Fibroblast of skin of left quadriceps (primary cell): ENCODE measurements at regions not wholly inside any gene's neighbourhood (a gene's known extent, or its start where the extent isn't known, plus 50 kb on each side); places are given as distances from the start of the nearest gene placed in this dataset.
"Not testable (repeated sequence)": the region's sequence is repeated elsewhere in the genome, so short reads cannot be mapped to it uniquely, and the experiment has no call there.

ENCODE experiments used
- DNase-seq, 2 experiments: peaks; one replicate each; pipeline ENCODE4 v3.0.0-alpha.2; 2013; ENCODE audit warnings: low read depth in 2 of 2

DNA sequence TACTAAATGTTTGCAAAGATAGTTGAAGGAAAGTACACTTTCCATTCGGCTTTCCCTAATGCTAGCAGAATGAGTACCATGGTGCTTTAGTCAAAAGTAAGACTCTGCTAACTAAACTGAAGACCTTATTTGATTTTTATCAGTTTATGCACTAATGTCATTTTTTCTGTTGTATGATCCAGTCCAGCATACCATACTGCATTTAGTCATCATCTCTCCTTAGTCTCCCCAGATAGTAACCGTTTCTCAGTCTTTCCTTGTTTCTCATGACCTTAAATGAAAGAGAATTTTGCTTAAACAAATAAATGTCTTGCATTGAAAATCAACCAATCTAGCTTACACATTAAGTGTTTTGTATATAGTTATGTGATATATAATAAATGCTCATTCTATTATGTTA, 529.5 kb upstream of the SEMA3D start:
- no peak for DNase-seq

DNA sequence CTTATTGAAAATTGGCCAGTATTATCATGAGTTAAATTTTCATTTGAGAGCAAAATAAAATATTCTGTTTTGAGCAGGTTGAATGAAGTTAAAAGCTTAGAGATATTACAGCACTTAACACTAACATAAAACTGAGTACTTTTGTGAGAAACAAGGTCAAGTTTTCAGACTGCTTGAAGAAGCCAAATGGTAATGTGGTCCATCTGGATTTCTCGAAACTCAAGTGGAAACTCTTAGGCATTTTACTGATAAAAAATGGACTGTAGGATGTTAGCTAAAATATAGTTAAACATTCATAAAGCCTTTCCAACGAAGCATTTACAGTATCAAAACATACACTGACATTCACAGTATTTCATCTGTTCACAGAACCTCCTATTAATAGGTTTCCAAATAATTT, 528.1 kb upstream of the SEMA3D start:
- DNase-seq, result no peak

DNA sequence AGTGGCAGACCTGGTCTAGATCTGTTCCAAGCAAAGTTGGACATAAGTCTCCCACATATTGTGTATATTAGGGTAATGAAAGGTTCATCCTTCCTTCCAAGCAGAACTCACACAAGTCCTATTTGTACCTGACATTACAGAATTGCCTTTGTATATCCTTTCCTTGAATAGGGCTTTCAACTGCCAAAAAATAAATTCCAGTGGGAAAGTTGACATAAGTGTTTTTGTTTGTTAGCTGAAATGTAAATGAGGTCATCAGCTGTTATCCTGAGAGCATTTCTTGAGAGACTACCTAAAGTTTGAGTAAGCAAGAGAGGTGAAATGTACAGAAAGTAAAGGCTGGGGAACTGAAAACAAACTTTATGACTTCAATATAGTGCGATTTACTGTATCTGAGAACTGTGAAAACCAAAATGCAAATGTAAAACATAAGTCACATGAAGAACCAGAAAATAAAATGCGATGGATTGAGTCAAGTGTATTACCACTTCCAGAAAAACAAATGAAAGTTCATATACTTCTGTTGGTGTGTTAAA, 527.3 kb upstream of the SEMA3D start:
- DNase-seq, result no peak

DNA sequence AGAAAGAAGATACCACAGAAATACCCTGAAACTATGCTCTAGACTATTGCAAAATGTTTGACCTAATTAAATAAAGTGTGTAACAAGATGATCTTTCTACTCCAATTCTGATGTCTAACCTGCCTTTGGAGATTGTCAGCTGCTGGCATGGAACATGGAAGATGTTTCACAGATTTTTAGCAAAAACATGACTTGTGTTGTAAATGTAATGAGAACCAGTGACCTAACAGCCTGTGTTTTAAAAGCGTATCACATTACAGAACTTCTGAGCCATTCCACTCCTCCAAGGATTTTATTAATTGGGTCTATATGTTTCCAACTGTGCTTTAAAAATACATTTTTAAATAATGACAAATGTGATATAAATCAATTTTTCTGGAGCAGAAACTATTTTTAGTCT, 526.3 kb upstream of the SEMA3D start:
- no peak for DNase-seq

DNA sequence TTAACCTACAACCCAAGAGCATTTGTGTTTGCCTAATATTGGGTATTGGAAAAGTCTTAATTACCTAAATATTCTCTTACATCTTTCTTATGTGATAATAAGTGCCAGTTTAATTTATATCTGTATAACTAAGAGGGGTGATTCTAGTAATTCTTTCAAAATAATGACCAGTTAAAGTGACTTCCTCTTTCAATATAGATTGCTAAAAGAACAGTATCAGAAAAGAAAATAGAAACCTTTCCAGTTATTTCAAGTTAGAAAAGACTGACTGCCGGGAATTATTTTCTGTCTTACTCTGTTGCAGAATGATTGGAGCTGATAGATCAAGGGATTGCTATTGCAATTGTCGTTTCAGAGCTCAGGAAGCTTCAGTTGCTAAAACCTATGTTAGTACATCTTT, 525.0 kb upstream of the SEMA3D start:
- no peak for DNase-seq

DNA sequence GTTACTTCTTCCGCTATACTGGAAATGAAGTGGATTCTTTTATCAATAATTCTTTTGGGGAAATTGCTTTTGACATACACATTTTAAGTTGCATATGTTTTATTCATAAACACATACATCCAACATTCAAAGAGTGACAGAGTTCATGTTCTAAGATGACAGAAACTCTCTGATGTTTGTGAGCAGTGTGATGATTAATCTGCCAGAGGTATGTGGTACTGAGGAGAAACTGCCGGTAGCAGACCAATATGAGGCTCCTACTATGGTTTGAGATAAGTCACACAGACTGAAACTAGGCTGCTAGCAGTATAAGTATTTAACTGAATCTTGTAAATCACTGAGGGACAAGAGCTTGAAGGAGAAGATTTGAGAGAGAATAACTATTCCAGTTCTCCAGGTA, 524.1 kb upstream of the SEMA3D start:
- DNase-seq, result no peak

DNA sequence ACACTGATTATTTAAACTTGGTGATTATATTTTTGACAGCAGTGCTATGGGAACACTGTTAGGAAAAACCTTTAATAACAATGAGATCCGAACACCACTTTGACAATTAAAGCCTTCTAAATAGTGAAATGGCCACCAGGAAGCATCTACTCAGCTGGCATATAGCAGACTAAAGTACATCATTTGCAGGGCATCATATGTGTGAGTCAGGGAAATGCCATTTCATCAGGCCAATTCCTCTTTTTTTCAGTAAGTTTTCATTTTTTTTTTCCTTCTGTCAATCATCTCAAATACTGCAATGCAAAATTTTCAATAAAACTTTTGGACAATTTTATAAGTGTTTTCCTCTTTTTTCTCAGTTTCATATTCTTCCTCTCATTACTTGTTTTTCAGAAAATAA, 521.4 kb upstream of the SEMA3D start:
- DNase-seq, result no peak

DNA sequence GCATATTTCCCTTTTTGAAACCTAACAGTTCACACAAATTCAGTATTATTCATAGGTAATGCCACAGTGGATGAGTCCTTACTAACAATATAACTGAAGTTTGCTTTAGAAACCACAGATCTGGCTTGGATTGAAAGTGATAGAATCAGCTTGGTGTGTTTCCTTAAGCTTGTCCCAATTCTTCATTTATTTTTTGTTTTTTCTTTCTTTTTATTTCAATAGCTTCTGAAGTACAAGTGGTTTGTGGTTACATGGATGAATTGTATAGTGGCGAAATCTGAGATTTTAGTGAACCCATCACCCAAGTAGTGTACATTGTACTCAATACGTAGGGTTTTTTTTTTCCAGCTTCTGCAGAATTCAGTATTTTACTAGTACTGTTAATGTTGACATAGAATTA, 518.2 kb upstream of the SEMA3D start:
- DNase-seq, result no peak

DNA sequence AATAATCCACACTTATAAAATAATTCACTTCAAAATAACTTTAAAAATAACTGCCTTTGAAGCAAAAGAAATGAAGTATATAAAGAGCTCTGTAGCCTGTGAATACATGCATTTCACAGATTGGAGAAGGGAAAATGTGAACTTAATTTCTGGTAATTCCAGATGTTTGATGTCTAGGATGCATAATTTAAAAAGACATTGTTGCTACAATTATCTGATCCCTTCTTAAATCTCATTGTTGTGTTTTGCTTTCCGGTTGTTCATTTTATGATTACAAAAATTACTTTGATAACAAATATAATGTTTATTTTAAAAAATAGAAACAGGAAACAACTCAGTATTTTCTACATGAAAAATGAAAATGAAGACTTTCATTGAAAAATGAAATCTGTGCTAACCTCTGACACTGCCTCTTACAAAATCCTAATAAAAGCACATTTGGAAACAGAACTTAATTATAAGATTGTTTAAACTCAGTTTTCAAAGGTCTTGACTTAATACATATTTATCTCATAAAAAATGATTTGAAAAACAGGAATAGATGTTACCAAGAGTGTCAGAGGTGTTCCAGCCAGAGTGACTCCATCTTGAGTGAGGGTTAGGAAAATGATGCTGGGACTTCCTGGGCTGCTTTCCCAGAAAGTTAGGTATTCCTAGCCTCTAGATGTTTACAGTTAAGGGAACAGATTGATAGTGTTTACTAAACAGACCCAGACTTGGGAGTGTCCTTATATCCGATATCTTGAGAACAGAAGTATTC, 516.6 kb upstream of the SEMA3D start:
- no peak for DNase-seq

DNA sequence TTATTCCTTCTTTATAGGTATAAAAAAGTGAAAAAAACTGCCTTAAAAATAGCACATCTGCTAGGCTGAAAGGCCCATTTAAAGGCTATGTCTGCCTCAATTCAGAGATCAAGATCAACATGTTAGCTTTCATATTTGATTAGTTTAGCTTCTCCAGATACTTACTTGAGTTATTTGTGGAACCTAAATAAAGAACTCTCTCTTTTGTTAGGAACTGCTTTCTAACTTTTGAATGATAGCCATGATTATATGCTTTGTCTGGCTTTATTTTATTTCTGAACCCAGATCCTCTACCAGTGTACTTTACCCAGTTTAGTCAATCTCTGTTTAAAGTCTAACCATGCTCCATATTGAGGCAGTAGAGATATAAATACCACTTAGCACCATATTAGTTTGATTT, 515.5 kb upstream of the SEMA3D start:
- no peak for DNase-seq

DNA sequence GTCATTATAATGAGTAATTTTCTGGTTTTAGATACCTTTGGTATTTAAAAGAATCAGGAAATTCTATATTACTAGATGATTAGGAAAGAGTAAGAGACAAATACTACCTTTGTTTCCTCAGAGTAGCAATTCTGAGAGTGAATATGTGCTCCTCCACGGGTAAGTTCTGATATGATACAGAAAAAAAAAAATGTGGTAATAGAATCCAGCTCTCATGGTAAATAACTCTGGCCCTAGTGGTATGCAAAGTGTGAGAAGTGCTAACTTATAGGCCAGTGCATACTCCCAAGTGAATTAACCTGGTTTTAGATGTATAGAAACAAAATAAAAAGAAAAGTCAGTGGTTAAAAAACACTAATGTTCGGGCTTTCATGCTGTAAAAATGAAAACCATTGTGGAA, 512.6 kb upstream of the SEMA3D start:
- no peak for DNase-seq

DNA sequence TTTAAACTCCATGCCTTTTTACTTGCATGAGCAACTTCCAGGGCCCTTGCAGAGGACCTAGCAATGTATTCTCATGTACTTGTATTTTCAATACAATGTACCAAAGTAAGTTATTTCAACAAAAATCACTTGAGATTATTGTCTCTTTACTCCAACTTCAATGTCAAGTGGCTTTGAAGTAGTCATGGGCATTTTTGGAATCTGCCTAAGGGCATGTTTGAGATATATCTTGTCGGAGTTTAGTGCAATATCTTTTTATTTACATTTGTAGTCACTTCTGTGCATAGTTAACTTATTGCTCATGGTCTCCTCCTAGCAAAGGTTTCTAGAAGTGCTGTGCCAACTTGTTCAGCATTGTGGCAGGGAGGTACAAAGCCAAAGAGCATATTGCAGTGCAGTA, 508.7 kb upstream of the SEMA3D start:
- DNase-seq, result no peak

DNA sequence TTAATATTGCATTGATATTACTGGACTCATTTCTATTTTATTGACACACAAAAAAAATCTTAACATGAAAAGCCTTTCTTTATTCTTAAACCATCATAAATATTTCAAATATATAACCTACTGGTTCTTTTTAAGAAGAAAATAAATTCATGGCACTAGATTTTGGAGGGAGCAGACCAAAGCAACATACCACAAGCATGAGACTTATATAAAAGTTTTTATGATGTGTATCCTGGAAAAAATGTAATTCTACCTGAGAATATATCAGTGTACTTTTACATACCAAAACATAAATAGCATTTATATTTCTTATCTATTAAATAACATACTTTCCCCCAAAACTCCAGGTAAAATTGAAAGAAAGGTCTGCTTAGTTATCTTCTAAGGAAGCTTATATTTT, 508.2 kb upstream of the SEMA3D start:
- DNase-seq, result no peak

DNA sequence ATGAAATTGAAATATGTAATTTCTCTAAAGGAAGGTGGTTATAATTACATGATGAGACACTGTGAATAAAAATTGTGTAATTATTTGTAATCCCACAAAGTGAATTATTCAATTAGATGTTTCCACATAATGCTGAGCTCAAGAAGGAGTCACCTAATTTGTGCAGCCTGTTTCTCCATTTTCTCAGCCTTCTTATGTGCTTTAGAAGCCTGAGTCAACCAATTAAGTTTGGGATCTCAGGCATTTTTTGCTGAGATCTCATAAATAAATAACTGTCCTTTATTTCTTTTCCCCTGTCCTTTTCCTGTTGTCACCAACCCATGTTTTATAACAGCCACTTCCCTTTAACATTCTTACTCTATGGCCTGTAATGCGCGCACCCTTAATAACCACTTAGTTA, 506.5 kb upstream of the SEMA3D start:
- DNase-seq, result no peak

DNA sequence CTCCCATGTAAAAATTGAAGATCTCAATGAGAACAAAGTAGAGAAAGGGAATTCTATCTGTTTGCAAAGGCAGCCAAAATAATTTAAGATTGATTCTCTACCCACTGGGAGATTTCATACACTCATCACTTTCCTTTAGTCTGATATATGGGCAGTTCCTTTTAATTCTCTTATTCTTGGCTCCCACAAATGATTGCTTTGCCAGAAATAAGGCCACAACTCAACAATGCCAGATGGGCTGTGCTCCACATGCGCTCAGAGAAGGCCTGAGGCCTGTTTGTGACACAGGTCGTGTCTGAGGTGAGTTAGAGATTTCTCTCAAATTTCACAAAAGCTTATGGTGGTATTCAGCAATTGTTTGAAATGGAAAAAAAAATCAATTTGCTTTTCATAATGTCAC, 501.9 kb upstream of the SEMA3D start:
- peak in 1 of 2 experiments; percentile 17 for DNase-seq

DNA sequence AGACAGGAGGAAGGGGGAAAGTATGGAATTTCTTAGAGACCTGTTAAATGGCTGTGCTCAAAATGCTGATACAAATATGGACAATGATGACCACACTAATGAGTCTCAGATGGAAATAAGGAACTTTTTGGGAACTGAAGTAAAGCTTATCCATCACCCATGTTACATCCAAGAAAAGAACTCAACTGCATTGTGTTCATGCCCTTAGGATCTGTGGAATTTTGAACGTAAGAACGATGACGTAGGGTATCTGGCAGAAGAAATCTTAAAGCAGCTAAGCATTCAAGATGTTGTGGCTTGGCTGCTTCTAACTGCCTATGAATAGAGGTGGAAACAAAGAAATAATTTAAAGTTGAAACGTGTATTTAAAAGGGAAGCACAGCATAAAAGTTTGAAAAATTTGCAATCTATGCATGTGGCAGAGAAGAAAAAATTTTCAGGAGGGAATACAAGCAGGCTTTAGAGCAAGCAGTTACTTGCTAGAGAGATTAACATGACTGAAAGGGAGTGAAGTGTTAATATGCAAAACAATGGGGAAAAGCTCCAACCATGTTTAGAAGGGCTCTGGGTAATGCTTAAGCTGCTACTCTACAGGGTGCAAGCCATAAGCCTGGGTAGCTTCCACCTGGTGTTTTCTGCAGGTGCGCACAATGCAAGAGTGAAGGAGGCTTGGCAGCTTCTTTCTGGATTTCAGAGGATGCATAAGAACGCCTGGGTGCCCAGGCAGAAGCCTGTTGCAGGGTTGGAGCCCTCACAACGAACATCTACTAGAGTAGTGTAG, 499.7 kb upstream of the SEMA3D start:
- DNase-seq, result no peak

DNA sequence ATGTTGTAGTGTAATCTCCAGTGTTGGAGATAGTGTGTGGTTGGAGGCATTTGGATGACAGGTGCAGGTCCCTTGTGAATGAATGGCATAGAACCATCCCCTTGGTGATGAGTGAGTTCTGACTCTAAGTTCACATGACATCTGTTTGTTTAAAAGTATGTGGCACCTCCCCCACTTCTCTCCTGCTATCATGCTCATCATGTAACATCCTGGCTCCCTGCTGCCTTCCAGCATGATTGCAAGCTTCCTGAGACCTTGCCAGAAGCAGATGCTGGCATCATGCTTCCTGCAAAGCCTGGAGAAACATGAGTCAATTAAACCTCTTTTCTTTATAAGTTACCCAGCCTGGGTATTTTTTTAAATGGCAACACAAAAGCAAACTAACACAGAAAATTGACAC, 499.0 kb upstream of the SEMA3D start:
- DNase-seq, result no peak

DNA sequence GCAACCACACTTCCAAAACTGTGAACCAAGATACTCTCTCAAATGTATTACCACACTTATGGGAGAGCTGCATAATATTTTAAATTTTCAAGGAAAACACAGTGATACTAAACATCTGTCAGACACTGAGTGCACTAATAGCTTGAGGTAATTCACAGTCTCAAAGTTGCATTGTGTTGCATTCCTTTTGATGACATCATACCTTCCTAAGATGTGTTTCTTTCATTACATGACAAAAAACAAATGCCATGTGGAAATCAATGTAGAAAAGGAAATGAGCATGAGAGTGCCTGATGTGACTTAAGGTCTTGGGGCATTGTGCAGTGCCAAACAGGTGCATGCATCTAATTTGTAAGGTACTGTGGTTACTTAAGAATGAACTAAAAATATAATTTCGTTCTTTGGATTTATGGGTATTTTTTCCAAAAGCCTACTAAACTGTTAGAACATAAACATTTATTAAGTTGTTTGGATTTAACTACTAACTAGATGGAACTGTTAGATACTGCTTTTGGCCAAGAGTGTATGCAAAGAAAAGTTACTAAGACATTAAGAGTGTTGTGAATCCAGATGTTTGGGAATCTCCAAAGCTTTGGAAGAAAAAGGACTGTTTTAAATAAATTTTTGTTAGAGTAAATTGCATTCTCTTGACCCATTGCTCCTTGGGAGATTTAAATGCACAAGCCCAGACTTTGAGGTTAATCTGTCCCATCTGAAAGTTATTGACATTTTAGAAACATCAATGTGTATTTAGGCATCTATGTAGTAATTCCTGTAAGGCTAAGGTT, 496.2 kb upstream of the SEMA3D start:
- DNase-seq, result peak in 1 of 2 experiments; percentile 23

DNA sequence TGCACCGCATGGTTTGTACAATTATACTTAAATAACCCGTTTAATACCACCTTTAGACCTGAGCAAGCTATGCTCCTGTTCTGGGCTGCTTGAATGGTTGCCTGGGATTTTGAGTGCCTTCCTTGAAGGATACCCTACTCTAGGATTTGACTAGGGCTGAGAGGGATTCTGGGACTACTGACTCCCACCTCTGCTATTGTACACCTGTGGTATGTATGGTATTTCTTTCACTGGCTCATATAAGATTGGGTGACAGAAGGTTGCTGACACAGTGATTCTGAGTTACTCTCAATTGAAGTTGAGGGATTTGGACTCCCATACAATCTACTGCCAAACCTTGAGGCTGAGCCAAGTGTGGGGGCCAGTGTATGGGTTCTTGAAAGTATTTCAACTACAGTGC, 494.4 kb upstream of the SEMA3D start:
- DNase-seq, result no peak

DNA sequence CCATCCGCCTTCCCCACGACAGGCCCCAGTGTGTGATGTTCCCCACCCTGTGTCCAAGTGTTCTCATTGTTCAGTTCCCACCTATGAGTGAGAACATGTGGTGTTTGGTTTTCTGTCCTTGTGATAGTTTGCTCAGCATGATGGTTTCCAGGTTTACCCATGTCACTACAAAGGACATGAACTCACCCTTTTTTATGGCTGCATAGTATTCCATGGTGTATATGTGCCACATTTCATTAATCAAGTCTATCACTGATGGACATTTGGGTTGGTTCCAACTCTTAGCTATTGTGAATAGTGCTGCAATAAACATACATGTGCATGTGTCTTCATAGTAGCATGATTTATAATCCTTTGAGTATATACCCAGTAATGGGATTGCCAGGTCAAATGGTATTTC, 488.2 kb upstream of the SEMA3D start:
- not testable (repeated sequence) for DNase-seq

DNA sequence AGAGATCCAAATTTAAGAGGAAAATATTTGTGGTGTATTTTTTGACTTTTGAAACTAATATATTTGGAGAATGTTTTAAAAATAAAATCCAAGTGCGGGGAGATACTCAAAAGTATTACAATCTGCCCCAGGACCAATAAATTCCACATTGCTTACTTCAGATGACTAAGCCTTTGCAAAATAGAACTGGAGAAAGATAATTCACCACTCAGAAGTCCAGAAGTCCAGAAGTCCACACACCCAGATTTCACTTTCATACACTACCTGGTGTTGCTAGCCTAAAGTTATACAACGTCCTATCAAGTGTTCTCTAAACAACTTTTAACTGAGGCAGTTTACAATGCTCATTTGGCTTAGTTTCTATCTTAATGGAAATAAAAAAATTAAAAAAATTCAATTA, 487.0 kb upstream of the SEMA3D start:
- DNase-seq, result no peak

DNA sequence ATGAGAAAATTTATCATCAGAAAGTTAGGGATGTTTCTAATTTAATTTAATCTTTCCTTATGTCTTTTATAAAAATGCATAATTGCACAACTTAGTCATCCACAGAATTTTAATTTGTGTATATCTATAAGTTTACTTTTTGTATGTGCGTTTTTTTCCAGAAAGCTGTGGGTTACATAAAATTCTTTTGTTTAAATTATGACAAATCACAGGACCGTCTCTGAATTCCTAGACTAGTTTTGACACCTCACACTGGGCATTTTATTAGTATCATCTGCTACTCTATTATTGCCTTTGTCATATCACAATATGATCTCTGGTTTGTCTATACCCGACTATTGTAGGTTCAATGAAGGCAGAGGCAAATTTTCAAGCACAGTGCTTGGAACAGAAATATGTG, 482.4 kb upstream of the SEMA3D start:
- DNase-seq, result peak; percentile 59 to 65
